Left forelimb (tissue), 1 donor: ENCODE measurements at regions not wholly inside any gene's neighbourhood (a gene's known extent, or its start where the extent isn't known, plus 50 kb on each side); places are given as distances from the start of the nearest gene placed in this dataset.
"Not testable (repeated sequence)": the region's sequence is repeated elsewhere in the genome, so short reads cannot be mapped to it uniquely, and the experiment has no call there.

Source experiments
- DNase-seq: peaks from one replicate; pipeline ENCODE4 v3.0.0-alpha.2; 2018; ENCODE audit warnings: low spot score

DNA sequence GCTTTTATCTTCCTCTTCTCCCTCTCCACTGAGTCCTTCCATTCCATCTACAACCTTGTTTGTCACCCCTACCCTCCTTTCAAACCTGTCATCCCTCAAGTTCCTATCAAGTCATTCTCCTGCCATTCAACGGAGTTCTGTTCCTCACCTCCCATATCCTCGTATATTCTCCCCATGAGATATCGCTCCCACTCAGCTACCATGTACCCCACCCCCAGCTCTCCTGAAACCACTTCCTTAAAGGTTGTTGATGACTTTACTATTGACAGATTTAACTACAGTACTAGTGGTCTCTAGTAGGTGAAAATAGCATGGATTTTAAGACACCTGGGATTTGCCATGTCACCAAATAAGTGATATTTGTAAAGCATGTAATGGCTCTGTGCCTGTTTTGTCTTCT is 107.4 kb upstream of the BARHL2 start:
- DNase-seq = no peak

DNA sequence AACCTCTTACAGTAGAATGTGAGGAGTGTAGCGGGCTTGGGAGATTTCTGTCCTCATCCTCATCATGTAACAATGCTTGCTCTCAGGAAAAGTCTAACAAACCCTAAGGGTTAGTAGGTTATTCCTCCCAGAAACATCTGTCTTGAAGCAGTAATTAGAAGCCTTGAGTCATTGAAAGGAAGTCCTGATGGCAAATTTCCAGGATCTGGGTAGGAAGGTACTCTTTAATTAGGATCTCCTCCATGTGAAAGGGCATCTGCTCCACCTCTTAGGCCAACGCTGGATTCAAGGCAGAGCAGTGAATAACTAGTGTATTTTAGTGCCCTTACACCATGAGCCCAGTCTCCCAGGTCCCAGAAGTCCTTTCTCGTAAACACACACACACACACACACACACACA is 106.6 kb upstream of the BARHL2 start:
- DNase-seq = no peak

DNA sequence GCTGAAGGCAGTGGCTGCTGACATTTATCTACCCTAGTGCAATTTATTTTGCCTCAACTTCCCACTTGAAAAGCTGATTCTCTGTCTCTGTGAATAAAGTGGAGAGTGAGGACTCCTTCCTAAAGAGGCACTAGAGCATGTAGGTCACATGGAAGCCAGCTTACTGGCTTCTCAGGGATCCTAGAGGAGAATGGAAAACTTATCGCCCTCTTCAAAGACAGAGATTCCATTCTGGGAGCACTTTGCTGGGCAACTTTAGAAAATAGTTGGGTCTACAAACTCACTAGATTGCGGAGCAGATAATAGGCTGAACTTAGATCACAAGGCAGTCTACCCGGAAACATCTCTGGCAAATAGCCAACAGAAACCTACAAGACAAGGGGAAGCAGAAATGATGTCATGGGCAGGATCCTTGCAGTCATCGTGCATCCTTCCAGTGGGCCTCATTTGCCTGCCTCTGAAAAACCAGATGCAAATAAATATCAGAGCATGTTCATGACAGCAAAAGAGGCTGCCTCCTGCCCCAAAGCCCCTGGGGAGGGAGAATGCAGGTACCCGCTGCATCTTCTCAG is 104.8 kb upstream of the BARHL2 start:
- DNase-seq = no peak

- no peak for DNase-seq
These were observed 104.2 kb upstream of the BARHL2 start for GRCh38 chr1:90821152-90821787.

DNA sequence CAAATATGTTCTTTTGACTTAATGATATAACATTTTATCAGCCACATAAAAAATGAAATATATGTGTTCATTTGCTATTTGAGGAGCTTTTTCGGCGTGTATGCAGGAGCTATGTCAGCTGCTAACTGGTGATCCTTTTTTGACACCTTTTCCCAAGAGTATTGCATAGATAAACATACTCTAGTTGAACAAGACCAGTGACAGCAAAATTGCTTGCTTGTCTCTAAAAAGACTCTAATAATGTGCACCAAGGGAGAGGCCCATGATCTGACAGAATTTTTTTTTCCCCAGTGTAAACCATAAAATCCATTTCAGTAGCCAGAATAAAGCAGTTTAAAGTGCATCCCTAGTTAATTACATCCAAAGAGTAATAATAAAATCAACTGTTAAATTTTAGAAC is 103.6 kb upstream of the BARHL2 start:
- DNase-seq = no peak

DNA sequence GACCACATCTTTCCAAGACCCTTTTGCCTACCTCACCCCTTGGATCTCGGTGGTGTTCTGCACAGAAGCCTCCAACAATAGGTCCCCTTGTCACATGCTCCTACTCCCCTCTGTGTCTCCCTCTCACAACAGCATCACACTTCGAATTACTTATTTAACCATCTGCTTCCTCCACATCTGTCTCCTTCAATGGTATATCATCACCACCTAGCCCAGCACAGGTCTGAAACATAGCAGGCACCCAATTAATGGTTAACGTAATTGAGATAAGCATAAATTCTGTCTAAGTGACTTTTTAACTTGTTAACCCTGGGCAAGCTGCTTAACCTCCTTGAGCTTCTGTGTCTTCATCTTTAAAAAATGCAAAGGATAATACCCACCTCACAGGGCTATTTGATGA is 100.3 kb upstream of the BARHL2 start:
- DNase-seq = no peak

GRCh38 chr1:90812237-90812636 is 95.1 kb upstream of the BARHL2 start:
- not testable (repeated sequence) for DNase-seq

DNA sequence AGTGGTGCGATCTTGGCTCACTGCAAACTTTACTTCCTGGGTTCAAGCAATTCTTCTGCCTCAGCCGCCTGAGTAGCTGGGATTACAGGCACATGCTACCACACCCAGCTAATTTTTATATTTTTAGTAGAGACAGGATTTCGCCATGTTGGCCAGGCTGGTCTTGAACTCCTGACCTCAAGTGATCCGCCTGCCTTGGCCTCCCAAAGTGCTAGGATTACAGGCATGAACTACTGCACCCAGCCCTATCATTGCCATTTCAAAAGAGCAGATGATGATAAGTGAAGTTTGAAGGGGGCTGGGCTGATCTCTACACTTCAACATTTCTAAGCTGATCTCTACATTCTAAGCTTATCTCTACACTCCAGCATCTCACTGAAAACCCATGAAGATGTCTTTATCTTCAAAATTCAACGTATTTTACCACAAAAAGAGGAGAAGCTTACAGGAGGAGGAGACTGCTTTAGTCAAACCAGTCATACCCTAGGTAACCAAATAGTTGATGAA is 94.4 kb upstream of the BARHL2 start:
- not testable (repeated sequence) for DNase-seq

- no peak for DNase-seq
These were observed 93.6 kb upstream of the BARHL2 start for GRCh38 chr1:90810681-90811080.

- no peak for DNase-seq
These were observed 92.9 kb upstream of the BARHL2 start for GRCh38 chr1:90809996-90810395.

- no peak for DNase-seq
These were observed 92.0 kb upstream of the BARHL2 start for GRCh38 chr1:90809093-90809492.

- DNase-seq = no peak
These were observed 90.2 kb upstream of the BARHL2 start for GRCh38 chr1:90807329-90807728.

- no peak for DNase-seq
These were observed 85.5 kb upstream of the BARHL2 start for GRCh38 chr1:90802622-90803021.

DNA sequence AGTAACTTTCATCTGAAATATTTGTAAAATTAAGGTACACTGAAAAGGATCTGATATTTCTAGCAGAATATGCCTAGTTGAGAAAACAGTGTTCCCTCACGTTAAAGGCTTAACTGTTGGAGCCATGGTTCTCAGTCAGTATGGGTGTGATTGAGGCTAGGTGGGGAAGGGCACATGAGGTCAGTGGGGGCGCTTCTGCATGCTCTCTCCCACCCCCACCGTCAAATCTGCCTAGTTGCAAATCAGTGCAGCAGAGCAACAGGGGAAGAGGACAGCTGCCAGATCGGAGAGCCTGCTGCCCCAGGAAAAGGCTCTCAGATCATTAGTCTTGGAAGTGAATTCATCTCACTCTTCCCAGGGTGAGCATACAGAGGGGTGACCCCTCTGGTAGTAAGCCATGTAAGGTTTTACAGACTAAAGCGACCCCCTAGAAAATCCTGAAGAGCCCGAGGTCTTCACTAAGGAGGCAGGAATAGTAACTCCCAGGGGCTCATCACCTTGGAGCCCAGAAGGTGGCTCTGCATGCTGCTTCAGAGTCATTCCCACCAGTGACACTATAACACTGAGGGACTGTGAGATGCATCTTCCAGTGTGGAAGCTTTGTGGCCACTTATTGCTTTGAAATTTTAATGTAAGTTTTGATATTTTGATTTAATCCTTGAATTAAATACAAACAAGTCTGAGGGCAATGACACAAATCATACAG is 83.1 kb upstream of the BARHL2 start:
- no peak for DNase-seq

- no peak for DNase-seq
These were observed 82.2 kb upstream of the BARHL2 start for GRCh38 chr1:90799326-90799725.

DNA sequence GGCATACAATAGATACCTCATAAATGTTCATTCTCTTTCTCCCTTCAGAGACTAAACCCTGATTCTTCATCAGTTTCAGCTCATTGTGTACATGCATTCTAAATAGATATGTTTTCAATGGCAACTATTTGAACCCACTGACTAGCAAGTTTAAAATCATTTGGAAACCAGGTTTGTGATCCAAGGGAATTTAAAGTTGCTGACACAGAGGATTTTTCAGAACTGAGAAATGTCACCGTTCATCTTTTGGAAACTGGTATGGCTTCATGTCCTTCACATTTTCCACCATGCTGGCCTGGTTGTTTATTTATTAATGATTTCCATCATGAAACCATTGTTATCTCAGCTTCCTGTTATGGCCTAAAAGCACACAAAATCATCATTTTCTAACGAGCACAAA is 81.8 kb upstream of the BARHL2 start:
- DNase-seq = no peak

DNA sequence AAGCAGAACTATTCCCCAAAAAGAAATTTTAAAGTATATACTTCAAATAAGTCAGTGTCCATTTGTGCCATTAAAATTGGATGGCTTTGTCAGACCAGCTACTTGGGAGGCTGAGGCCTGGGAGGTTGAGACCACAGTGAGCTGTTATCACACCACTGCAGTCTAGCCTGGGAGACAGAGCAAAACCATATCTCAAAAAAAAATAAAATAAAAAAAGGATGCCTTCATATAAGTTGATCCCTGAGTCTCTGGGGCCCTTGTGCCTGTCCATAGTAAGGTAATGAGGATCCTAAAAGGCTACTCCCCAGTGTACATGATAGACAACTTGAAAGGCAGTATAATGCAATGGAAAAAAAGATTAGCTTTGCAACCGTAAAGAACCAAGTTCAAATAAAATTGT is 81.2 kb upstream of the BARHL2 start:
- DNase-seq = no peak

DNA sequence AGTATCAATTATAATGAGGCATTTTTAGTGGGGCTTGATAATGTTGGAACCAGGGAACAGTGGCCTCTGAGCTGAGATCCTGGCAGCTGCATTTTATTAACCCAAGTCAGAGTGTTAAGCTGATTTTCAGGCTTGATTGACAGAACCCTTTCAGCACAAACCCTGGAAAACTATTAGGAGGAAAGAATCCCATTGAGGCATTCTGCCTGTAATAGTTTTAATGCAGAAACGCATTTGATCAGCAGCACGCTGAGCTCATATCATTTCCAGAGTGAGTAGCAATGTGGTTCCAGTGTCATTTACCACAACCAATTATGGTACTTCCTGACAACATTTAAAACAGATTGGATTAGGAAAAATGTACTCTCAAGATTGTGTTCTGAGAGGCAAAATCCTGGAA is 78.3 kb upstream of the BARHL2 start:
- no peak for DNase-seq

- DNase-seq = no peak
These were observed 69.6 kb upstream of the BARHL2 start for GRCh38 chr1:90786709-90787108.

DNA sequence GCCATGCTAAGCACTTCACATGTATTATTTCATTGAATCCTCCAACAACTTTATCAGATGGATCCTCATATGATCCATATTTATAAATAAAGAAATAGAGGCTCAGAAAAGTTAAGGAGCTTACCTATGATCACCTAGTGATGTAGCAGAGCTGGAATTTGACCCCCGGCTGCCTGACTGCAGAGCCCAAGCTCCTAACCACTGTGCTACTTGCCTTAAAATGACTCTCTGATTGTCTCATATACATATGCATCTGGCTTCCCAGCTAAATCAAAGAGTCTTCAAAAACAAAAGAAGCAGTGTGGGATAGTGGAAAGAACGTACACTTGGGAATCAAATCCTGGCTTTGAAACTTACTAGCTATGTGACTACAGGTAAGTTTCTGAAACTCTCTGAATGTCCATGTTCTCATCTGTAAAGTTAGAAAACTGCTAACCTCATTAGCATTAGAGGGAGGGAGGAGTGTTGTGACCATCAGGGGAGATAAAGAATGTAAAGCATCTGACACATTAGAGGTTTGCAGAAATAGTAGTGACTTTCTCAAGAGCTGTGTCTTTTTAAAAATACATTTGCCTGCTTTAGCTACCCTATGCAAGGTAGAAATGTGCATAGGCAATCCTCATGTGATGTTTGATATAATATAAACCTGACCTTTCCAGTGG is 67.2 kb upstream of the BARHL2 start:
- DNase-seq = no peak

DNA sequence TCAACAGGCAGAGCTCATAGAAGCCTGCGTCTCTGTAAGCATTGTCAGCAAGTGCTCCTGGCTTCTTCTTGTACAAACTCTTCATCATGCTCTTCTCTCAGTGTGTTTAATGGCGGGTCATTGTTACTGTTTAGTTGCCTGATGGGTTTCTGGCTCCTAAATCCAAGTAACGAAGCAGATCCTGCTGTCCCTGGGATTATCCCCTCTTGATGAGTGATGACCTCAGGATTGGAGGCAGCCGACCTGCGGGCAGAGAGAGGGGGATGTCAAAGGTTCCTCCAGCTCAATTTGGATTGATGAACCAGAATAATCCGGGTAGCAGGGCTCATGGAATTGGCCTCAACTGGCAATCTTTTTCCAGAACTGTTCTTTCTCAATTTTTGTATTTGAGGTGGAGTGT is 66.1 kb upstream of the BARHL2 start:
- DNase-seq = no peak

DNA sequence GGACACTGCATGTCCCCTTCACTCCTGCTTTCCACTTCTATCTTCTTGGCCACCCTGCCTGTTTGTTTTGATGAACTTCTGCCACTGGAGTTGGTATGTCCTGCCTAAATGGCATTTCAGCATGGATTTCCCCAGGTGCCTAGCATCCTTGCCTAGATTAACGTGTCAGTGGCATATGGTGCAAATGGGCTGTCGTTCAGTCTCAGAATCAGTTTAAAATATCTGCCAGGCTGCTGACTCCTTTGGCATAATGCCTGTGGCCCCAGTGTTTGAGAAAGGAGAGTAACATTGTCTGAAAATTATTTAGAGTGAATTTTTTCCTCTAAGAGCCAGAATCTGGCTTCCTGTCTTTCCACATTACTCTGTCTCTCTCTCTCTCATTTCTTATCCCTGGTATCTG is 64.9 kb upstream of the BARHL2 start:
- no peak for DNase-seq

DNA sequence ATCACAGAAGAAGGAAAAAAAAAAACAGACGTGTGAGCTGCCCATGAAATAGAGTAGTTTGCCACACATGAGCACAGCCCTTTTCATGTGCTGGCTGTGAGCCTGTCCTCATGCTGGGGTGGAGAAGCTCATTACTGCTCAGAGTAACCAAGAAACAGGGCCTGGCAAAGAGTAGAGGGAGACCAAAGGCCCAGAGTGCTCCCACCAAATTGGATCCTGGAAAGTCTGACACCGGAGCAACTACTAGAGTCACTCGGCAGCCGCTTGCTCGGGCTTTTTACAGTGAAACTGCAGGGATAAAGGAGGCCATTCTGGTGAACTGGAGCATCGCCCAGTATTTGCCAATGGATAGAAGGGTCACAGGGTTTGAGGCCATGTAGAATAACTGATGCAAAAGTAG is 64.4 kb upstream of the BARHL2 start:
- no peak for DNase-seq
